ENCODE measurements at regions not wholly inside any gene's neighbourhood (a gene's known extent, or its start where the extent isn't known, plus 50 kb on each side); places are given as distances from the start of the nearest gene placed in this dataset.

DNA sequence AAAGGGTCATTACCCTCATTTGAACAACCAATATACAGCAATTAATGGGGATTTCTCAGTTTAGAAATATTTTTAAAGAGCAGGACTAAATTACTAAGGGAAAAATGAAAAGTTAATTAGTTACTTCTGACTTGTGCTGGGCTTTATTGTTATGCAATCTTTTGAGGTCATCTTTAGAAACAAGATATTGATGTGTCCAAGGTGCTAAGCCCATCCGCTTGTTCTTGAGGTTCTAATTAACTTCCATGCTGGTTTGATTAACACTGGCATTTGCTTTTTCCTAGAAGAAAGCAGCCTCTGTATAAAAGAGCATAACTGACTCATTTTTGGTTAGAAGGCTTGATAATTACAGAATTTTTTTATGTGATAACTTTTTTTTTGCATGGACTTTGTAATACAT lies 256.5 kb upstream of the AGTR1 start:
- no peaks in the 10 kb centered on the region for H3K9me3 ChIP-seq (ENCODE audit: insufficient read depth, low read depth, low read length)
- H3K4me2 ChIP-seq (ENCODE audit: low read length), result no peak overlapping the region
- FAIRE-seq (no peak), DNase-seq (ENCODE audit: low read depth) (no peak)
- no peaks in the 10 kb centered on the region for H3K79me2 ChIP-seq (ENCODE audit: insufficient read depth, low read length)
- no peaks in the 10 kb centered on the region for H3K9me3 Mint-ChIP-seq (ENCODE audit: unreplicated experiment)
- no peaks in the 10 kb centered on the region for H3K27me3 ChIP-seq (ENCODE audit: insufficient read depth, low read length)
- no peaks in the 10 kb centered on the region for H3K4me1 Mint-ChIP-seq (ENCODE audit: low read depth, unreplicated experiment)
- H2AFZ ChIP-seq (ENCODE audit: low read depth, low read length), result no peak overlapping the region
- H3K27ac Mint-ChIP-seq (ENCODE audit: unreplicated experiment), result no peak overlapping the region
- H3K4me3 ChIP-seq (ENCODE audit: insufficient read depth, low read depth, low read length), result no peak overlapping the region
- H3K4me3 Mint-ChIP-seq (ENCODE audit: unreplicated experiment), result no peak overlapping the region
- H4K20me1 ChIP-seq (ENCODE audit: insufficient read depth, low read length), result no peaks in the 10 kb centered on the region
- TF ChIP-seq EZH2 (IDR thresholded peaks at IDR 0.05; ENCODE audit: insufficient read depth, low read length) (no peak), CTCF (IDR thresholded peaks at IDR 0.05; ENCODE audit: insufficient read depth, low read depth, low read length) (no peak)
- H3K9ac ChIP-seq (ENCODE audit: low read length), result no peak overlapping the region
- peaks cover 1% of the 10 kb centered on the region for H3K27me3 Mint-ChIP-seq (ENCODE audit: low read depth, unreplicated experiment)
- no peaks in the 10 kb centered on the region for H3K4me1 ChIP-seq (ENCODE audit: insufficient read depth, low read length)
- H3K36me3 ChIP-seq (ENCODE audit: insufficient read depth, low read length), result no peaks in the 10 kb centered on the region
- no peaks in the 10 kb centered on the region for H3K36me3 Mint-ChIP-seq (ENCODE audit: low read depth, unreplicated experiment)
- no peak overlapping the region for H3K27ac ChIP-seq (ENCODE audit: low read depth, low read length)

DNA sequence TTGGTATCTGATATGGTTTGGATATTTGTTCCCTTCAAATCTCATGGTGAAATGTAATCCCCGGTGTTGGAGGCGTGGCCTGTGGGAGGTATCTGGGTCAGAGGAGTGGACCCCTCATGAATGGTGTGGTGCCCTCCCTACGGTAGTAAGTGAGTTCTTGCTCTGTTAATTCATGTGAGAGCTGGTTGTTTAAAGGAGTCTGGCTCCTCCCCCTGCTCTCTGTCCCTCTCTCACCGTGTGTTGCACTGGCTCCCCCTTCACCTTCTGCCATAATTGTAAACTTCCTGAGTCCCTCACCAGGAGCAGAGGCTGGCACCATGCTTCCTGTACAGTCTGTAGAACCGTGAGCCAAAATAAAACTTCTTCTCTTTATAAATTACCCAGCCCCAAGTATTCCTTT lies 246.9 kb upstream of the AGTR1 start:
- no peaks in the 10 kb centered on the region for H3K36me3 ChIP-seq (ENCODE audit: insufficient read depth, low read length)
- Mint-ChIP-seq H3K9me3 (ENCODE audit: unreplicated experiment) (no peaks in the 10 kb centered on the region), H3K27ac (ENCODE audit: unreplicated experiment) (no peak overlapping the region), H3K27me3 (ENCODE audit: low read depth, unreplicated experiment) (no peaks in the 10 kb centered on the region), H3K4me1 (ENCODE audit: low read depth, unreplicated experiment) (no peaks in the 10 kb centered on the region), H3K36me3 (ENCODE audit: low read depth, unreplicated experiment) (no peaks in the 10 kb centered on the region), H3K4me3 (ENCODE audit: unreplicated experiment) (no peak overlapping the region)
- FAIRE-seq, result no peak
- no peaks in the 10 kb centered on the region for H3K9me3 ChIP-seq (ENCODE audit: insufficient read depth, low read depth, low read length)
- H3K4me2 ChIP-seq (ENCODE audit: low read length), result no peak overlapping the region
- no peak overlapping the region for H3K27ac ChIP-seq (ENCODE audit: low read depth, low read length)
- H3K4me3 ChIP-seq (ENCODE audit: insufficient read depth, low read depth, low read length), result no peak overlapping the region
- TF ChIP-seq EZH2 (IDR thresholded peaks at IDR 0.05; ENCODE audit: insufficient read depth, low read length) (no peak), CTCF (IDR thresholded peaks at IDR 0.05; ENCODE audit: insufficient read depth, low read depth, low read length) (no peak)
- H3K27me3 ChIP-seq (ENCODE audit: insufficient read depth, low read length), result no peaks in the 10 kb centered on the region
- no peaks in the 10 kb centered on the region for H3K4me1 ChIP-seq (ENCODE audit: insufficient read depth, low read length)
- H2AFZ ChIP-seq (ENCODE audit: low read depth, low read length), result no peak overlapping the region
- no peak overlapping the region for H3K9ac ChIP-seq (ENCODE audit: low read length)
- H4K20me1 ChIP-seq (ENCODE audit: insufficient read depth, low read length), result no peaks in the 10 kb centered on the region
- DNase-seq (ENCODE audit: low read depth), result no peak
- no peaks in the 10 kb centered on the region for H3K79me2 ChIP-seq (ENCODE audit: insufficient read depth, low read length)

DNA sequence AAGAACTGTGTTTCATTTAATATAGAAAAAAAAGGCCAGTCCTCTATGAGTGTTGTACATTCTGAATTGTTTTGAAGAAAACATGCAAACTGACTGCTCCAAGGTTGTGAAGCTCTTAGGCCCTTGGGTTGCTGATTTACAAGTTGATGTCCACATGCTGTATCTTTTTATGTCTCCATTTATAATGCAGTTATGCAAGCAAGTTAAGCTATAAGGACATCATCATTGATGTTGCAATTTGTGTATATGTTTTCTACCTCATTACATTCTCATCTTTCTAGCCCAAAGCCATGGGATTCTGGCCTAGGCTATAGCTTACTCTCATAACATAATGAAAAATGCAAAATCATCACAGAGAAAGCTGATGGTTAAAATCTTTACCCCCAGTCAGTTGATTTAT lies 245.7 kb upstream of the AGTR1 start:
- H3K36me3 ChIP-seq (ENCODE audit: insufficient read depth, low read length), result no peaks in the 10 kb centered on the region
- DNase-seq (ENCODE audit: low read depth), result no peak
- no peaks in the 10 kb centered on the region for H3K79me2 ChIP-seq (ENCODE audit: insufficient read depth, low read length)
- no peaks in the 10 kb centered on the region for H4K20me1 ChIP-seq (ENCODE audit: insufficient read depth, low read length)
- H3K4me2 ChIP-seq (ENCODE audit: low read length), result no peak overlapping the region
- no peaks in the 10 kb centered on the region for H3K9me3 Mint-ChIP-seq (ENCODE audit: unreplicated experiment)
- H3K9ac ChIP-seq (ENCODE audit: low read length), result no peak overlapping the region
- TF ChIP-seq CTCF (IDR thresholded peaks at IDR 0.05; ENCODE audit: insufficient read depth, low read depth, low read length), result no peak
- no peak for TF ChIP-seq EZH2 (IDR thresholded peaks at IDR 0.05; ENCODE audit: insufficient read depth, low read length)
- H3K4me3 Mint-ChIP-seq (ENCODE audit: unreplicated experiment), result no peak overlapping the region
- H3K4me1 ChIP-seq (ENCODE audit: insufficient read depth, low read length), result no peaks in the 10 kb centered on the region
- no peak for FAIRE-seq
- H3K27me3 ChIP-seq (ENCODE audit: insufficient read depth, low read length), result no peaks in the 10 kb centered on the region
- H2AFZ ChIP-seq (ENCODE audit: low read depth, low read length), result no peak overlapping the region
- no peak overlapping the region for H3K4me3 ChIP-seq (ENCODE audit: insufficient read depth, low read depth, low read length)
- no peaks in the 10 kb centered on the region for H3K4me1 Mint-ChIP-seq (ENCODE audit: low read depth, unreplicated experiment)
- no peaks in the 10 kb centered on the region for H3K9me3 ChIP-seq (ENCODE audit: insufficient read depth, low read depth, low read length)
- no peak overlapping the region for H3K27ac ChIP-seq (ENCODE audit: low read depth, low read length)
- H3K27me3 Mint-ChIP-seq (ENCODE audit: low read depth, unreplicated experiment), result no peaks in the 10 kb centered on the region
- no peaks in the 10 kb centered on the region for H3K36me3 Mint-ChIP-seq (ENCODE audit: low read depth, unreplicated experiment)
- H3K27ac Mint-ChIP-seq (ENCODE audit: unreplicated experiment), result no peak overlapping the region
